ENCODE measurements at regions not wholly inside any gene's neighbourhood (a gene's known extent, or its start where the extent isn't known, plus 50 kb on each side); places are given as distances from the start of the nearest gene placed in this dataset.
"Not testable (repeated sequence)": the region's sequence is repeated elsewhere in the genome, so short reads cannot be mapped to it uniquely, and the experiment has no call there.

GRCh38 chr2:125418483-125418882 lies 1237.5 kb upstream of the GYPC start:
- no peak for TF ChIP-seq CTCF (IDR thresholded peaks at IDR 0.05; ENCODE audit: borderline replicate concordance, insufficient read depth, low read depth, low read length)
- no peak overlapping the region for H3K4me3 ChIP-seq (ENCODE audit: low read depth, low read length)

- not testable (repeated sequence) for H3K4me3 ChIP-seq (ENCODE audit: low read depth, low read length)
These were observed 1233.7 kb upstream of the GYPC start for GRCh38 chr2:125422198-125422770.

DNA sequence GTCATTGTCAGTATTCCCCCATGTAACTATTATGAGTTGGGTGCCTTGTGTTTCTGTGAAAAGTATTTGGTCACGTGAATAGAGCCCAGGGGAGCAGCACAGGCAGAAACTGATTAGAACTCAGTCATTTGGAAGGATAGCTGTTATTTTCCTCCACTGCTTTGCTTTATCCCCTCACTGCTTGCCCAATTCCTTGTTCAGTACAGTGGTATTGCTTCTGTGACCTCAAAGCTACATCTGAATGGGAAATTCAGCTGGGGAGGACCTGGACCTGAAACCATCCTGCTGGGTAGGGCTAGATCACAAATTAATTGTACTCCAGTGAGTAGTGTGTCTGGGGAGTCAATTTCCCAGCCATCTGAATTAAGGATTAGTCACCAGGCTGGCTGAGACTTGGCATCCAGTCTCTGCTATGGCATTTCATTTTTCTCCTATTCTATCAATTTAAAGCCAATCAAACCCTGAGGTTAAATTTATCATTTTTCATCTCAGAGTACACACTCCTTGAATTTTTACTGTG lies 1231.6 kb upstream of the GYPC start:
- H3K4me3 ChIP-seq (ENCODE audit: low read depth, low read length), result no peak overlapping the region

DNA sequence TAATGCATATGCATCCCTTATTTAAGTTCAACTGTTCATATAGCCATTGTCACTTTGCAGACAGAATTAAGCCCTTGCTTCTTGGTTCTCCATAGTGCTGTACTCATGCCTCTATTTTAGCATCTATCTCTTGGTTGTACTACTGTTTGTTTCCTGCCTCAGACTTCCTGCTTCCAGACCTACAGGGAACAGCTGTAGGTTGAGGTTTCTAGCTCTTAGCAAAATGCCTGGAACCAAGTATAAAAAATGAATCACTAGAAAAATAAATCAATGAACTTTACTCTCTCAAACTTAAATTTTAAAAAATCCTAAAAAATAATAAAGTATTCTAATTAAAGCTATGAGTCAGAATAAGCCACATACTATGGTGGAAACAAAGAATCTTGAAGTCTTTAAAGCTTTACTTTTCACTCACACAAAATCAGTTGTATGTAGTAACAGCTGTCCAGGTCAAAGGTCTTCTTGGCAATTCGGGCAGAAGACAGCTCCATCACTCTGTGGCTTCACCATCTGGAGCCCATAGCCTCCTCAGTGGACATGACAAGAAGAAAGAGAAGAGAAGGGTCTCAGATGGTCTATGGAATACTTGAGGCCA lies 1228.1 kb upstream of the GYPC start:
- no peak overlapping the region for H3K4me3 ChIP-seq (ENCODE audit: low read depth, low read length)
- no peak for TF ChIP-seq CTCF (IDR thresholded peaks at IDR 0.05; ENCODE audit: borderline replicate concordance, insufficient read depth, low read depth, low read length)

More for the DNA sequence above, 1231.6 kb upstream of the GYPC start:
- TF ChIP-seq CTCF (IDR thresholded peaks at IDR 0.05; ENCODE audit: borderline replicate concordance, insufficient read depth, low read depth, low read length), result no peak

GRCh38 chr2:125444106-125444505 lies 1211.9 kb upstream of the GYPC start:
- TF ChIP-seq CTCF (IDR thresholded peaks at IDR 0.05; ENCODE audit: borderline replicate concordance, insufficient read depth, low read depth, low read length), result no peak

GRCh38 chr2:125445495-125445894 lies 1210.5 kb upstream of the GYPC start:
- TF ChIP-seq CTCF (IDR thresholded peaks at IDR 0.05; ENCODE audit: borderline replicate concordance, insufficient read depth, low read depth, low read length), result no peak
- no peak overlapping the region for H3K4me3 ChIP-seq (ENCODE audit: low read depth, low read length)

More at GRCh38 chr2:125444106-125444505, 1211.9 kb upstream of the GYPC start:
- no peak overlapping the region for H3K4me3 ChIP-seq (ENCODE audit: low read depth, low read length)

DNA sequence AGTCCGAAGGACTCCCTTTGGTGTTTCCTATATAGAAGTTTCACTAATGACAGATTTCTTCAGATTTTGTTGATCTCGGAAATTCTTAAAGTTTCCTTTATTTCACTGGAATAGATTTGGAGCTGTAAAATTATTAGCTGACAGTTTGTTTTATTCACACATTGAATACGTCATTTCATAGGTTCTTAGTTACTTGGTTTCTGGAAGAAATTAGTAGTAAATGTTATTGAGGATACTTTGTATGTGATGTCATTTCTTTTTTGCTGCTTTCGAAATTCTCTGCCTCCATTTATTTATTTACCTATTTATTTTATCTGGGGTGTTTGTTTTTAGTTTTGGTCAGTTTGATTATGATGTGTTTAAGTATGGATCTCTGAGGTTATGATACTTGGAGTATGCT lies 1205.9 kb upstream of the GYPC start:
- TF ChIP-seq CTCF (IDR thresholded peaks at IDR 0.05; ENCODE audit: borderline replicate concordance, insufficient read depth, low read depth, low read length), result no peak
- no peak overlapping the region for H3K4me3 ChIP-seq (ENCODE audit: low read depth, low read length)
